Cardiac fibroblast (primary cell): ENCODE measurements at regions not wholly inside any gene's neighbourhood (a gene's known extent, or its start where the extent isn't known, plus 50 kb on each side); places are given as distances from the start of the nearest gene placed in this dataset.
"Not testable (repeated sequence)": the region's sequence is repeated elsewhere in the genome, so short reads cannot be mapped to it uniquely, and the experiment has no call there.

Source experiments
- DNase-seq, 2 donors: peaks; one replicate each; pipeline versions ENCODE4 v3.0.0 to v3.0.0-alpha.2; 2010; ENCODE audit warnings: low read depth in 2 of 2
- H3K4me3 ChIP-seq, 2 donors: replicated peaks in 1 of 2; 1 replicate in 1 of 2; 2 replicates in 1 of 2; pipeline ENCODE4 v1.5.1; 2011; ENCODE audit warnings: low read depth in 2 of 2, low read length in 2 of 2, mild to moderate bottlenecking in 2 of 2, moderate library complexity in 1 of 2
- TF ChIP-seq, protein P1 (sequence below): IDR thresholded peaks from one replicate; pipeline ENCODE4 v1.5.1; 2011; ENCODE audit warnings: low read depth, mild to moderate bottlenecking, low read length, inconsistent platforms

GRCh38 chr21:9747870-9748269 lies 773.5 kb upstream of the TPTE start:
- not testable (repeated sequence) for H3K4me3 ChIP-seq, DNase-seq

DNA sequence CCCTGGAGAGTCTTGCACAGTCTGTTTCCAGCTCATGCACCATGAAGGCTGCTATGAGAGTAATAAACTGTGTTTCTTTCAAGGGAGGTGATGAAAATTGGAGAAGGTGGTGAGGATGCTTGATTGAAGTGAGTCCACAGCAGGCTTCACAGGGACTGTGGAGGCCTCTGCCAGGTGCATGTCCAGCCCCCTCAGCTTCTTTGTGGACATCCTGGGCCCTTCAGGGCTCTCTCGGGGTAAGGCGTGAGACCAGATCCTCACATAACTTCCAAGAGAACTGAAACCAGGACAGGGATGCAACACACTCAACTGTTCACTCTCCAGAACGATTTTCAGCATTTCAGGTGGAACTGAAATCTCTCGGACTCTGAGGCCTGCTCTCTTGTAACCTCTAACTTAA lies 772.9 kb upstream of the TPTE start:
- not testable (repeated sequence) for H3K4me3 ChIP-seq, DNase-seq

GRCh38 chr21:9749741-9750230 lies 771.6 kb upstream of the TPTE start:
- H3K4me3 ChIP-seq, DNase-seq: not testable (repeated sequence)

DNA sequence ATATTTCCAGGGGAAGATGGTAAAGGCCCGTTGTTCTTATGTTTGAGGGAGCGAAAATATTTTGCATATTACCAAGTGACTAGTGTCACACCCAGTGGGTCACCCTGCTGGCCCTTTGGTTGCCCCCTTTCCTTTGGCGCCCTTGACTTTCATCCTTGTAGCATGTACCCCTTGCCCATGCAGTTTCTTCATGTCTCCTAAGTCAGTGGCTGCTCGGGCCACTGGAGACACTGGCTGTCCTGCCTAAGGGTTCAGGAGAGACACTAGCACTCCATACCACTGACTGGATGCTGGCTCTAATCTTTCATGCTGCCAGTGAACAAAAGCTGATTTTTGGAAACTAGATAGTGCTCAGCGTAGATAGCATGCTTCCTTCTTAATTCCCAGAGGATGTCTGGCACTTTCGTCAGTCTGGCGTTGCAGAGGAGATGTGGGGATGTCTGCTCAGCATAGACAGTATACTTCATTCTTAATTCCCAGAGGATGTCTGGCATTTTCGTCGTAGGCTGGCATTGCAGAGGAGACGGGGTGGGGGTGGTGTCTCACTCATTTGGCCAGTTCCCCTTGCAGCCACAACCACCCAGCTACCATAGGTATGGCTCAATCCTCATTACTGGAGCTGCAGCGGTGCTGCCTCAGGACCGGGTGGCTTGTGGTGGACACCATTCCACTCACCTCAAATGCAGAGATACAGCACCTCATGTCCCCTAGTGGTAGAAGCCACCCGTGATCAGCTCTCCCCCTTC lies 770.9 kb upstream of the TPTE start:
- no peak for DNase-seq
- TF ChIP-seq, protein P1, sequence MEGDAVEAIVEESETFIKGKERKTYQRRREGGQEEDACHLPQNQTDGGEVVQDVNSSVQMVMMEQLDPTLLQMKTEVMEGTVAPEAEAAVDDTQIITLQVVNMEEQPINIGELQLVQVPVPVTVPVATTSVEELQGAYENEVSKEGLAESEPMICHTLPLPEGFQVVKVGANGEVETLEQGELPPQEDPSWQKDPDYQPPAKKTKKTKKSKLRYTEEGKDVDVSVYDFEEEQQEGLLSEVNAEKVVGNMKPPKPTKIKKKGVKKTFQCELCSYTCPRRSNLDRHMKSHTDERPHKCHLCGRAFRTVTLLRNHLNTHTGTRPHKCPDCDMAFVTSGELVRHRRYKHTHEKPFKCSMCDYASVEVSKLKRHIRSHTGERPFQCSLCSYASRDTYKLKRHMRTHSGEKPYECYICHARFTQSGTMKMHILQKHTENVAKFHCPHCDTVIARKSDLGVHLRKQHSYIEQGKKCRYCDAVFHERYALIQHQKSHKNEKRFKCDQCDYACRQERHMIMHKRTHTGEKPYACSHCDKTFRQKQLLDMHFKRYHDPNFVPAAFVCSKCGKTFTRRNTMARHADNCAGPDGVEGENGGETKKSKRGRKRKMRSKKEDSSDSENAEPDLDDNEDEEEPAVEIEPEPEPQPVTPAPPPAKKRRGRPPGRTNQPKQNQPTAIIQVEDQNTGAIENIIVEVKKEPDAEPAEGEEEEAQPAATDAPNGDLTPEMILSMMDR, result no peak

GRCh38 chr21:9751087-9751585 lies 770.2 kb upstream of the TPTE start:
- not testable (repeated sequence) for DNase-seq, H3K4me3 ChIP-seq

More for the DNA sequence above, 770.9 kb upstream of the TPTE start:
- H3K4me3 ChIP-seq, result no peak overlapping the region

DNA sequence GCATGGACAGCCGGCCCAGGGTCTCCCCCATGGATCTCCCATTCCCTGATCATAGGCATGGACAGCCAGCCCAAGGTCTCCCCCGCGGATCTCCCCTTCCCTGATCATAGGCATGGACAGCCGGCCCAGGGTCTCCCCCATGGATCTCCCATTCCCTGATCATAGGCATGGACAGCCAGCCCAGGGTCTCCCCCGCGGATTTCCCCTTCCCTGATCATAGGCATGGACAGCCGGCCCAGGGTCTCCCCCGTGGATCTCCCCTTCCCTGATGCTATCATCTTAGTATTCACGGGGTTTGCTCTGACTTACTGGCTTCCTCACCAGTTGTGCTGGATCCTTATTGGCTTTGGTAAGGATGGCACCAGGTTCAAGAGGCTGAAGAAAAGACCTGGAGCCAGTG lies 769.4 kb upstream of the TPTE start:
- not testable (repeated sequence) for DNase-seq, H3K4me3 ChIP-seq

DNA sequence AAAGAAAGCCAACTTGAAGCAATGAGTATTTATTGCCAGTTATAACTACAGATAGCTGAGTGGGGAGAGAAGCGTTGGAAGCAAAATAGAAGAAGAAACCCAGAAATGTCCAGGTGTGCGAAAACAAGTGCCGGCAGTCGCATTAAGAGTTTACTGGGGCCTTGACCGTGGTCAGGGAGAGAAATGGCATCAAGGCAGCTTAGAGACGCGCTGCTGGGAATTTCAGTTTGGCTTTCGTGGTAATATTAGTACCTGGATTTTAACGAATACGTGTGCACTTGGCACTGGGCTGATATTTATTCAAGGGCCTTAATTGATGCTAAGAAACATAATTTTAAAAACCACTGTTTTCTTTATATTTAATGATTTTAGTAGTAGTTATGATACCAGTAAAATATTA lies 767.9 kb upstream of the TPTE start:
- not testable (repeated sequence) for DNase-seq, H3K4me3 ChIP-seq

GRCh38 chr21:9753943-9754342 lies 767.4 kb upstream of the TPTE start:
- H3K4me3 ChIP-seq, result no peak overlapping the region
- TF ChIP-seq, protein P1, result no peak
- DNase-seq, result no peak

GRCh38 chr21:9754434-9754833 lies 766.9 kb upstream of the TPTE start:
- not testable (repeated sequence) for DNase-seq, H3K4me3 ChIP-seq

GRCh38 chr21:9755611-9756010 lies 765.8 kb upstream of the TPTE start:
- no peak overlapping the region for H3K4me3 ChIP-seq
- DNase-seq, result no peak
- TF ChIP-seq, protein P1, result no peak

- no peak overlapping the region for H3K4me3 ChIP-seq
- TF ChIP-seq, protein P1, result no peak
- DNase-seq, result no peak
Observed at GRCh38 chr21:9756677-9757076, 764.7 kb upstream of the TPTE start.

DNA sequence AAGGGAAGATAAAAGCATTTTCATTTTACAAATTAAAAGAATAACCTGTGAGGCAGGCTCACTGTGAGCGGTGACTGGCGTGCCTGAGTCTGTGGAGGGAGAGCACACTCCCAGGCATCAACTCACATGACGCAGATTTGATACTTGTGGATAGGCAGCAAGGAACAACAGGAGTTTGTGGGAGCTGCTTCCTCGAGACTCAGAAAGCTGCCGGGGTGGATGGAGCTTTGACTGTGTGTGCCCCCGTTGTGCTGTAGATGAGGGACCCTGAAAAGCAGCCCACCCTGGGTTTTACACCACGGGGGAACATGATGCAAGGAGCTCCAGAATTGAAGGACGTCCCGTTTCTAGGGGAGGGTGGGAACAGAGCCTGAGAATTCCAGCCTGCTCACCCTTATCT lies 764.3 kb upstream of the TPTE start:
- DNase-seq, H3K4me3 ChIP-seq: not testable (repeated sequence)

DNA sequence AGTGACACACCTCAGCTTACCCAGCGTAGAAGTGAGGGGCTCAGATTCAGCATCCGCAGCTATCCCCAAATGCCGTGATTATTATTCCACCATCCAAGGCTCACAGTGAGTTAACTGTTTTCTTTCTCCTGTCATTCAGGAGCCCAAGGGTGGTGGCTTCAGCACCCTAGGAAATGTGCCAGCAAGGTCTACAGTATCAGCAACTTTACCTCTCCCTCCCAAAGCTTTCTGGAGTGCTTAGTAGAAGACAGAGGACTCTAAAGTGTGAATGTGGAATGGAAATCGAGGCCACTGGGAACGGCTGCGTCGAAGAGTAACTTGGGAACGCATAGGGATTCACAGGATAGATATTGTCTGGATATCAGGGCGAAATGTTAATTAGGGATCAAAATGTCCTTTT lies 763.8 kb upstream of the TPTE start:
- DNase-seq, H3K4me3 ChIP-seq: not testable (repeated sequence)
